Right lung (tissue), 2 donors: ENCODE measurements at regions not wholly inside any gene's neighbourhood (a gene's known extent, or its start where the extent isn't known, plus 50 kb on each side); places are given as distances from the start of the nearest gene placed in this dataset.
"Not testable (repeated sequence)": the region's sequence is repeated elsewhere in the genome, so short reads cannot be mapped to it uniquely, and the experiment has no call there.

Experiments used
- DNase-seq, 2 donors: peaks; one replicate each; pipeline ENCODE4 v3.0.0-alpha.2; 2013

GRCh38 chr2:183799761-183800160 is 675.5 kb downstream of the NUP35 start:
- DNase-seq: no peak

GRCh38 chr2:183803596-183803995 is 679.4 kb downstream of the NUP35 start:
- DNase-seq: no peak

- no peak for DNase-seq
Observed at GRCh38 chr2:183807870-183808269, 683.6 kb downstream of the NUP35 start.

- DNase-seq: no peak
Observed at GRCh38 chr2:183809404-183809803, 685.2 kb downstream of the NUP35 start.

- DNase-seq: no peak
Observed at GRCh38 chr2:183811281-183811680, 687.0 kb downstream of the NUP35 start.

GRCh38 chr2:183812091-183812490 is 687.8 kb downstream of the NUP35 start:
- DNase-seq: no peak

- DNase-seq: no peak
Observed at GRCh38 chr2:183825710-183826109, 701.5 kb downstream of the NUP35 start.

- DNase-seq: no peak
Observed at GRCh38 chr2:183829931-183830330, 705.7 kb downstream of the NUP35 start.

GRCh38 chr2:183837157-183837556 is 712.9 kb downstream of the NUP35 start:
- DNase-seq: no peak

- DNase-seq: no peak
Observed at GRCh38 chr2:183838295-183838694, 714.1 kb downstream of the NUP35 start.

- no peak for DNase-seq
Observed at GRCh38 chr2:183840061-183840584, 715.9 kb downstream of the NUP35 start.

- not testable (repeated sequence) for DNase-seq
Observed at GRCh38 chr2:183849826-183850225, 725.6 kb downstream of the NUP35 start.

- no peak for DNase-seq
Observed at GRCh38 chr2:183859129-183859528, 734.9 kb downstream of the NUP35 start.

GRCh38 chr2:183866666-183867065 is 731.7 kb upstream of the ZNF804A start:
- no peak for DNase-seq

GRCh38 chr2:183867206-183867605 is 731.1 kb upstream of the ZNF804A start:
- no peak for DNase-seq

GRCh38 chr2:183868153-183868552 is 730.2 kb upstream of the ZNF804A start:
- no peak for DNase-seq

- DNase-seq: no peak
Observed at GRCh38 chr2:183868707-183869106, 729.6 kb upstream of the ZNF804A start.

- no peak for DNase-seq
Observed at GRCh38 chr2:183872131-183872530, 726.2 kb upstream of the ZNF804A start.

GRCh38 chr2:183881978-183882377 is 716.4 kb upstream of the ZNF804A start:
- DNase-seq: no peak

GRCh38 chr2:183892315-183892941 is 705.9 kb upstream of the ZNF804A start:
- DNase-seq: no peak

- no peak for DNase-seq
Observed at GRCh38 chr2:183898641-183899040, 699.7 kb upstream of the ZNF804A start.

GRCh38 chr2:183901931-183902330 is 696.4 kb upstream of the ZNF804A start:
- DNase-seq: no peak

GRCh38 chr2:183903026-183903425 is 695.3 kb upstream of the ZNF804A start:
- DNase-seq: no peak

- not testable (repeated sequence) for DNase-seq
Observed at GRCh38 chr2:183916041-183916440, 682.3 kb upstream of the ZNF804A start.
